Activated effector memory CD4-positive, alpha-beta T cell treated with Interleukin-2 at 50 U/mL for 16 hours (primary cell): ENCODE measurements at regions not wholly inside any gene's neighbourhood (a gene's known extent, or its start where the extent isn't known, plus 50 kb on each side); places are given as distances from the start of the nearest gene placed in this dataset.

Source experiments
- DNase-seq: peaks from one replicate; pipeline ENCODE4 v3.0.0-alpha.2; 2020

- no peak for DNase-seq
These were observed 427.1 kb upstream of the C2CD4B start for GRCh38 chr15:62591842-62592838.

- no peak for DNase-seq
These were observed 427.8 kb upstream of the C2CD4B start for GRCh38 chr15:62592920-62593319.

- DNase-seq, result no peak
These were observed 428.8 kb upstream of the C2CD4B start for GRCh38 chr15:62593681-62594399.

GRCh38 chr15:62598217-62598616 is 433.1 kb upstream of the C2CD4B start:
- DNase-seq, result no peak

- DNase-seq, result no peak
These were observed 435.0 kb upstream of the C2CD4B start for GRCh38 chr15:62599791-62600777.

- no peak for DNase-seq
These were observed 436.9 kb upstream of the C2CD4B start for GRCh38 chr15:62601777-62602545.

GRCh38 chr15:62603742-62604141 is 438.7 kb upstream of the C2CD4B start:
- DNase-seq, result no peak

GRCh38 chr15:62605282-62605681 is 437.3 kb upstream of the TPM1 start:
- no peak for DNase-seq

- DNase-seq, result no peak
These were observed 436.0 kb upstream of the TPM1 start for GRCh38 chr15:62606376-62607113.

GRCh38 chr15:62607114-62607462 is 435.5 kb upstream of the TPM1 start:
- DNase-seq, result no peak

- no peak for DNase-seq
These were observed 434.9 kb upstream of the TPM1 start for GRCh38 chr15:62607643-62608042.

GRCh38 chr15:62608369-62608768 is 434.2 kb upstream of the TPM1 start:
- no peak for DNase-seq

GRCh38 chr15:62610265-62610869 is 432.2 kb upstream of the TPM1 start:
- no peak for DNase-seq

- DNase-seq, result no peak
These were observed 431.5 kb upstream of the TPM1 start for GRCh38 chr15:62611002-62611401.

- no peak for DNase-seq
These were observed 430.3 kb upstream of the TPM1 start for GRCh38 chr15:62612183-62612733.

GRCh38 chr15:62612771-62613170 is 429.8 kb upstream of the TPM1 start:
- DNase-seq, result no peak

- no peak for DNase-seq
These were observed 425.8 kb upstream of the TPM1 start for GRCh38 chr15:62616746-62617145.

- no peak for DNase-seq
These were observed 424.8 kb upstream of the TPM1 start for GRCh38 chr15:62617741-62618140.

- DNase-seq, result no peak
These were observed 424.1 kb upstream of the TPM1 start for GRCh38 chr15:62618432-62618831.

- no peak for DNase-seq
These were observed 423.6 kb upstream of the TPM1 start for GRCh38 chr15:62618846-62619504.
